ENCODE measurements at regions not wholly inside any gene's neighbourhood (a gene's known extent, or its start where the extent isn't known, plus 50 kb on each side); places are given as distances from the start of the nearest gene placed in this dataset.
"Not testable (repeated sequence)": the region's sequence is repeated elsewhere in the genome, so short reads cannot be mapped to it uniquely, and the experiment has no call there.

DNA sequence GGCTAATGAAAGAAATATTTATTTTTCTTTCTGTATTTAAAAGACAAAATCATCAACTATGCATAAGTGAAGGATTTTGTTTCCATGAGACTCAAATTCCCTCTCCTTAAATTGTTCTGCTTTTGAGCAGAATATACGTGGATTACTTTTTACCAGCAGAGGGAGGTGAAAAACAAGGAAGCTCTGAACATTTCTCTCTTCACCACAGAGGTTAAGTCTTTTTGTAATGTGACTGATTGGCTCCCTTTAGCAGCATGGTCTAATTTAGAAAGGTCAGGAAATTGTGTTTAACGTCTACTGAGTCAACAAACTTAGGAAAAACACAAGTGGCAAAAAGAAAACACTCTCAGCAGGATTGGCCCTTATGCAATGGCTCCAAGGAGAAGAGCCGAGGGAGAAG, 55.1 kb upstream of the F9 start:
- no peak for DNase-seq

DNA sequence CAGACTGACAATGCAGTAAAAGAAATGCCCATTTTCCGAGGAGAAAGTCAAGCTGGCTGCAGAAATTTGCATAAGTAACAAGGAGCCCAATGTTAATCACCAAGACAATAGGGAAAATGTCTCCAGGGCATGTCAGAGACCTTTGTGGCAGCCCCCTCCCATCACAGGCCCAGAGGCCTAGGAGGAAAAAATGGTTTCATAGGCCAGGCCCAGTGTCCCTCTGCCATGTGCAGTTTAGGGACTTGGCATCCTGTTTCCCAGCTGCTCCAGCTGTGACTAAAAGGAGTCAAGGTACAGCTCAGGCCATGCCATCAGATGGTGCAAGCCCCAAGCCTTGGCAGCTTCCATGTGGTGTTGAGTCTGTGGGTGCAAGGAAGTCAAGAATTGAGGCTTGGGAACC, 68.6 kb upstream of the F9 start:
- DNase-seq, result not testable (repeated sequence)

DNA sequence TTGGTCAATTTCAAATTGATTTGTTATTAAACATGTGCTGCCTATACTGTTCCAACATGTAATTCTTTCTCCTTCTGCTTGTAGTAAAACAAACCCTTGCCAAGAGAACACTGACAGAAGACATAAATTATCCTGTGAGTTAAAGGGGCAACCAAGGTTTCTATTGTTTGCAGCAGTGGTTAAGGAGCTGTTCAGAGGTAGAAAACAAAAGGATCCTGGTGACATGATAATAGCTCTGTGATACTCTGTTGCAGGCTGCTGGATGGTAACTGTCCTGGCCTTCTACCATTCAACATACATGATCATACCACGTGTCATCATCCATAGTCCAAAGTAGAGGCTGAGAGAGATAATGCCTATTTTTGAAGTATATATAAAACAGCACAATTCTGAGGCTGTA, 75.8 kb upstream of the F9 start:
- DNase-seq, result no peak

GRCh38 chrX:139448996-139449395, 81.5 kb upstream of the F9 start:
- no peak for DNase-seq

DNA sequence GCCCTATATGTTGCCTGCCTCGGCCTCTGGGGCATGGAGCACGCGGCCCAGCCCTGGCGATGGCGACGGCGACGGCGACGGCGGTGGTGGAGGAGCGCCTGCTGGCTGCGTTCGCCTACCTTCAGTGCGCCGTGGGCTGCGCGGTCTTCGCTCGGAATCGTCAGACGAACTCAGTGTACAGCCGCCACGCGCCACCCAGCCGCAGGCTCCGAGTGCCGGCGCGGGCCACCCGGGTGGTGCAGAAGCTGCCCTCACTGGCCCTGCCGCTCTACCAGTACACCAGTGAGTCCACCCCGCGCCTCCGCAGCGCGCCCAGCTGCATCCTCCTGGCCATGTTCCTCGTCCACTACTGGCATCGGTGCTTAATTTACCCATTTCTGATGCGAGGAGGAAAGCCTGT, 83.7 kb upstream of the F9 start:
- no peak for DNase-seq

GRCh38 chrX:139429913-139430312, 100.6 kb upstream of the F9 start:
- no peak for DNase-seq

GRCh38 chrX:139423186-139423585, 107.4 kb upstream of the F9 start:
- no peak for DNase-seq

GRCh38 chrX:139398258-139398657, 132.3 kb upstream of the F9 start:
- DNase-seq, result not testable (repeated sequence)

GRCh38 chrX:139388254-139388653, 142.3 kb upstream of the F9 start:
- DNase-seq, result no peak

DNA sequence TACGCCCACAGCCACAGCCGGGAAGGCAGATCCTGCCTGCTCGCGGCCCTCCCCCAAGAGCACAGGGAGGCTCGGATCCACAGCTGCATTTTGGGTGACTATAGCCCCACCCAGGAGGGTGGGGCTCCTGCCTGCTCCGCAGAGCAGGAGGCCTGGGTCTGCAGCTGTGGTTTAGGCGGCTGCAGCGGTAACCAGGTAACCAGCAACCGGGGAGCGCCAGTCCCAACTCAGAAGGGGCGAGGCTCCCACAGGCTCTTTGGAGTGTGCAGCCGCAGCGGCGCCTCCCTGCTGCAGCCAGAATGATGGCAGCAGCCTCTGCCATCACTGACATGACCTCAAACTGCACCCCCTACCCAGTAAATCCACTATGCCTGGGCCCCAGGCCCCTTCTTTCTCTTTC, 148.0 kb upstream of the F9 start:
- DNase-seq, result no peak

DNA sequence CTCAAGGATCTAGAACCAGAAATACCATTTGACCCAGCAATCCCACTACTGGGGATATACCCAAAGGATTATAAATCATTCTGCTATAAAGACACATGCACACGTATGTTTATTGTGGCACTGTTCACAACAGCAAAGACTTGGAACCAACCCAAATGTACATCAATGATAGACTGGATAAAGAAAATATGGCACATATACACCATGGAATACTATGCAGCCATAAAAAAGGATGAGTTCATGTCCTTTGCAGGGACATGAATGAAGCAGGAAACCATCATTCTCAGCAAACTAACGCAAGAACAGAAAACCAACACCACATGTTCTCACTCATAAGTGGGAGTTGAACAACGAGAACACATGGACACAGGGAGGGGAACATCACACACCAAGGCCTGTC, 154.0 kb upstream of the F9 start:
- not testable (repeated sequence) for DNase-seq

- DNase-seq, result no peak
Observed at GRCh38 chrX:139360356-139360755, 170.2 kb upstream of the F9 start.

DNA sequence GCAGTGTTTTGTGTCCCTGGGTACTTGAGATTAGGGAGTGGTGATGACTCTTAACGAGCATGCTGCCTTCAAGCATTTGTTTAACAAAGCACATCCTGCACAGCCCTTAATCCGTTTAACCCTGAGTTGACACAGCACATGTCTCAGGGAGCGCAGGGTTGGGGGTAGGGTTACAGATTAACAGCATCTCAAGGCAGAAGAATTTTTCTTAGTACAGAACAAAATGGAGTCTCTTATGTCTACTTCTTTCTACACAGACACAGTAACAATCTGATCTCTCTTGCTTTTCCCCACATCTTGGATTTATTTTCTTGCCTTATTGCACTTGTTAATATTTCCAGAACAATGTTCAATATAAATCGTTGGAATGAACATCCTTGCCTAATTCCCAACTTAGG, 187.9 kb upstream of the F9 start:
- DNase-seq, result not testable (repeated sequence)

DNA sequence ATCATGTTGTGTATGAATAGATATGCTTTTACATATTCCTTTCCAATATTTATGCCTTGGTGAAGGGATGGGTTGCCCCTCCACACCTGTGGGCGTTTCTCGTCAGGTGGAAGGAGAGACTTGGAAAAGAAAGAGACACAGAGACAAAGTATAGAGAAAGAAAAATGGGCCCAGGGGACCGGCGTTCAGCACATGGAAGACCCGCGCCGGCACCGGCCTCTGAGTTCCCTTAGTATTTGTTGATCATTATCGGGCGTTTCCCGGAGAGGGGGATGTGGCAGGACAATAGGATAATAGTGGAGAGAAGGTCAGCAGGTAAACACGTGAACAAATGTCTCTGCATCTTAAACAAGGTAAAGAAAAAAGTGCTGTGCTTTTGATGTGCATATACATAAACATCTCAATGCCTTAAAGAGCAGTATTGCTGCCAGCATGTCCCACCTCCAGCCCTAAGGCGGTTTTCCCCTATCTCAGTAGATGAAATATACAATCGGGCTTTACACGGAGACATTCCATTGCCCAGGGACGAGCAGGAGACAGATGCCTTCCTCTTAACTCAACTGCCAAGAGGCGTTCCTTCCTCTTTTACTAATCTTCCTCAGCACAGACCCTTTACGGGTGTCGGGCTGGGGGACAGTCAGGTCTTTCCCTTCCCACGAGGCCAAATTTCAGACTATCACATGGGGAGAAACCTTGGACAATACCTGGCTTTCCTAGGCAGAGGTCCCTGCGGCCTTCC, 188.5 kb upstream of the F9 start:
- DNase-seq, result not testable (repeated sequence)

GRCh38 chrX:139332441-139332840, 198.1 kb upstream of the F9 start:
- no peak for DNase-seq

DNA sequence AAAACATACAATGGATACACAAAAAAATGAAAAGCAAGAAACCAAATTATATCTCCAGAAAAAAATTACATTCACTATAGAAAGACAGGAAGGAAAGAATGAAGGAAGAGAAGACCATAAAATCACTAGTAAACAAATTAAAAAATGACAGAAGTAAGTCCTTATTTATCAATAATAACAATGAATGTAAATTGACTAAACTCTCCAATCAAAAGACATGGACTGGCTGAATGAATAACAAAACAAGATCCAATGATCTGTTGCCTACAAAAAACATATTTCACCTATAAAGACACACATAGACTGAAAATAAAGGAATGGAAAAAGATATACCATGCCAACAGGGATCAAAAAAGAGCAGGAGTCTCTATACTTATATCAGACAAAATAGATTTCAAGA, 203.2 kb upstream of the F9 start:
- DNase-seq, result no peak

DNA sequence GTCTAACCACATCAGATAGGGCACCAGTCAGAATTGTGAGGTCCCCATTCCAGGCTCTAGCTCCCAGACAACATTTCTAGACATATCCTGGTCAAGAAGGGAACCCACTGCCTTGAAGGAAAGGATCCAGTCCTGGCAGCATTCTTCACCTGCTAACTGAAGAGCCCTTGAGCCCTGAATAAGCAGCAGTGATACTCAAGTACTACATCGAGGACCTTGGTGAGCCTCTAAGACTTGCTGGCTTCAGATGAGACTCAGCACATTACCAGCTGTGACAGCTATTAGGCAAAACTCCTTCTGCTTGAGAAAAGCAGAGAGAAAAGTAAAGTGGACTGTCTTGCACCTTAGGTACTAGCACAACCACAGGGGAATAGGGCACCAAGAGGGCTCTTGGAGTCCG, 205.8 kb upstream of the F9 start:
- DNase-seq, result no peak

- DNase-seq, result not testable (repeated sequence)
Observed at GRCh38 chrX:139320661-139321354, 209.7 kb upstream of the F9 start.

GRCh38 chrX:139306675-139307074, 223.9 kb upstream of the F9 start:
- not testable (repeated sequence) for DNase-seq

- no peak for DNase-seq
Observed at GRCh38 chrX:139304471-139304870, 226.1 kb upstream of the F9 start.

DNA sequence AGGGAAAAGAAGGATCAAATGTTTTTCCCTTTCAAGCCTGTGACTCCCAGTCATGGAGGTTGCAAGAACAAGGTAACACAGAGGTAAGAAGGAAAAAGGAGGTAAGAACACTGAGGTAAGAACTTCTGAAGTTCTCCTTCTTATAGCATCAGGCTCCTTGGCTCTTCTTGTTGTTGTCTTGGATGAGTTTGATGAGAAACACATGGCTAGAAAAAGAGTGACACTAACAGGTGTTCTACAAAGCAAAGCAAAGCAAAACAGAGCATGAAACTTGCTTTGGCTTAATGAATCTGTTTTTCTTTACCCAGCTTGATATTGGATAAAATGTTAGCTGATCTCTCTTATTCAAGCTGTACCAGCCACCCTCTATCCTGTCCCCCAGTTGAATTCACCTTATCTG, 231.2 kb upstream of the F9 start:
- no peak for DNase-seq

DNA sequence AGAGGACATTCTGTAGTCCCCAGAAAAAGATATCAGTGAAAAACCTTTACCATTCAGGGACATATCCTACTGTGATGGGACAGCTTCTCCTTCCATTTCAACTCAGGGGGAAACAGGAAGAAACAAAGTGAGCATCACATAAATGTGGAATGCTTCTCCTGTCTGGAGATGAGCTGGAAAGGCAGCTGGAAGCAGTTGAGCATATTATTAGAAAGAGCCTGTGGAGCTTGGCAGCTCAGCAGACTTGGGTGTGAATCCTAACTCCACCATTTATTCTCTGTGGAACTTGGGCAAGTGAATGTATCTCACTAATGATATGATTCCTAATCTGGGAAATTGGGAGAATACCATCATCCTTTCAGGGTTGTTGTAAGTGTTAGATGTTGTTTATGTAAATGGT, 232.1 kb upstream of the F9 start:
- no peak for DNase-seq

DNA sequence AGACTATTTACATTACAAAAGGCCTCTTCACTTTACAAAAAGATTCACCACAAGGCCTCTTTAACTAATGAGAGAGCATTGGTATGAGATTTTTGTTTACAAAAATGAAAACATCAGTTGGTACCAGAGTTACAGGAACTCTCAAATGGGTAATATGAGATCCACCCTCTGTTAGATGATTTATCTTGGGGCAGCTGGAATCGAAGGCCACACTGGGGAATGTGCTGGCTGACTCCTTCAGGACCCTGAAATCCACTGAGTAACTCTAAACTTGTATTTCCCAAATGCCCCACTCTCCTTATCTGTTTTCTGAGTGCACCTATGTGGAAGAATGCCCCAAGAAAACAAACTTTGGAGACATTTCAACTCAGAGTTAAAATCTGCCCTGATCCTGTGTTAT, 232.9 kb upstream of the F9 start:
- DNase-seq, result no peak

- DNase-seq, result no peak
Observed at GRCh38 chrX:139293991-139294390, 236.5 kb upstream of the F9 start.

- DNase-seq, result no peak
Observed at GRCh38 chrX:139290310-139290709, 240.2 kb upstream of the F9 start.

Data from T1000 (cell line).